Gastroesophageal sphincter (tissue), 4 donors: ENCODE measurements at regions not wholly inside any gene's neighbourhood (a gene's known extent, or its start where the extent isn't known, plus 50 kb on each side); places are given as distances from the start of the nearest gene placed in this dataset.

Experiments
- ATAC-seq: fragments of 150-250 bp; one replicate; pipeline ENCODE4 v1.9.1; 2016; ENCODE audit warnings: mild to moderate bottlenecking, moderate library complexity
- H3K27ac ChIP-seq, 4 donors: fragments of 200-600 bp; sonication (generic) in 3 of 4; 1 replicate in 3 of 4; 2 replicates in 1 of 4; pipeline ENCODE4 v1.5.1; 2016 to 2019
- H3K27me3 ChIP-seq: fragments of 200-600 bp; sonication (generic); one replicate; pipeline ENCODE4 v1.5.1; 2019
- H3K36me3 ChIP-seq, 2 donors: fragments of 200-600 bp; sonication (generic); one replicate each; pipeline ENCODE4 v1.5.1; 2019; ENCODE audit warnings: control low read depth in 1 of 2
- H3K4me1 ChIP-seq, 3 donors: fragments of 200-600 bp; sonication (generic); 1 replicate in 2 of 3; 2 replicates in 1 of 3; pipeline ENCODE4 v1.5.1; 2016 to 2019; ENCODE audit warnings: control low read depth in 2 of 3
- H3K4me3 ChIP-seq, 2 donors: fragments of 200-600 bp; sonication (generic); one replicate each; pipeline ENCODE4 v1.5.1; 2019; ENCODE audit warnings: mild to moderate bottlenecking in 1 of 2, moderate library complexity in 1 of 2
- H3K9me3 ChIP-seq, 3 donors: fragments of 200-600 bp; sonication (generic); one replicate each; pipeline ENCODE4 v1.5.1; 2017 to 2019; ENCODE audit warnings: control low read depth in 2 of 3
- CTCF ChIP-seq, 4 experiments: fragments of 200-600 bp in 2 of 4; fragments of 450-650 bp in 2 of 4; sonication (generic) in 1 of 4; IDR thresholded peaks; one replicate each; pipeline ENCODE4 v1.5.1; 2017 to 2019; ENCODE audit warnings: antibody characterized with exemption in 4 of 4, mild to moderate bottlenecking in 2 of 4, moderate library complexity in 2 of 4
- EP300 ChIP-seq: sonication (generic); formaldehyde crosslinking; IDR thresholded peaks from one replicate; pipeline ENCODE4 v1.6.1; 2017; ENCODE audit warnings: antibody characterized with exemption, mild to moderate bottlenecking
- POLR2A ChIP-seq, 2 donors: fragments of 450-650 bp; IDR thresholded peaks; one replicate each; pipeline ENCODE4 v1.6.1; 2017; ENCODE audit warnings: antibody characterized with exemption in 2 of 2, mild to moderate bottlenecking in 2 of 2, moderate library complexity in 1 of 2
- POLR2AphosphoS5 ChIP-seq: sonication (generic); formaldehyde crosslinking; IDR thresholded peaks from one replicate; pipeline ENCODE4 v1.6.1; 2017; ENCODE audit warnings: antibody characterized with exemption
- WGBS, 2 donors: methylation state at CpG; one replicate each; pipeline ENCODE4 v1.1.5; 2018; ENCODE audit warnings: low coverage in 1 of 2; 5-methylcytosine and 5-hydroxymethylcytosine counted together

- H3K9me3 ChIP-seq = no peaks in the 10 kb centered on the region
- WGBS, 2 donors = 84 to 90% methylated on average over 3 to 5 of the region's 5 CpGs
- ATAC-seq = no peak
These were observed 192.8 kb upstream of the APCDD1 start for GRCh38 chr18:10261344-10262276.

GRCh38 chr18:10262566-10262965 is 191.9 kb upstream of the APCDD1 start:
- Histone ChIP-seq H3K27me3 (no peaks in the 10 kb centered on the region), H3K9me3 (no peaks in the 10 kb centered on the region), H3K36me3 (no peaks in the 10 kb centered on the region), H3K27ac (no peak overlapping the region), H3K4me1 (no peaks in the 10 kb centered on the region), H3K4me3 (no peak overlapping the region)
- TF ChIP-seq CTCF (IDR thresholded peaks at IDR 0.05) (no peak), POLR2A (IDR thresholded peaks at IDR 0.05) (no peak), EP300 (no peak), POLR2AphosphoS5 (no peak)
- 84 to 89% methylated on average over 9 of the region's 9 CpGs for WGBS, 2 donors
- ATAC-seq = no peak

More at GRCh38 chr18:10261344-10262276, 192.8 kb upstream of the APCDD1 start:
- no peak overlapping the region for H3K4me3 ChIP-seq
- H3K27me3 ChIP-seq = no peaks in the 10 kb centered on the region
- H3K27ac ChIP-seq = no peak overlapping the region
- H3K4me1 ChIP-seq = no peaks in the 10 kb centered on the region
- H3K36me3 ChIP-seq = no peaks in the 10 kb centered on the region
- TF ChIP-seq CTCF (IDR thresholded peaks at IDR 0.05) (no peak), POLR2AphosphoS5 (no peak), EP300 (no peak), POLR2A (IDR thresholded peaks at IDR 0.05) (no peak)

- Histone ChIP-seq H3K4me3 (no peak overlapping the region), H3K27ac (no peak overlapping the region), H3K36me3 (no peaks in the 10 kb centered on the region), H3K9me3 (no peaks in the 10 kb centered on the region), H3K27me3 (no peaks in the 10 kb centered on the region), H3K4me1 (peaks cover 0 to 8% (median 5%) of the 10 kb centered on the region in 3 donors)
- no peak for TF ChIP-seq POLR2A (IDR thresholded peaks at IDR 0.05)
- TF ChIP-seq CTCF (IDR thresholded peaks at IDR 0.05) = no peak
- TF ChIP-seq POLR2AphosphoS5 = no peak
- TF ChIP-seq EP300 = no peak
- 100% methylated on average over 7 of the region's 7 CpGs; no CpG with 5 or more reads in 1 of the 2 donors for WGBS, 2 donors
- ATAC-seq = no peak
These were observed 190.2 kb upstream of the APCDD1 start for GRCh38 chr18:10264260-10264659.

- Histone ChIP-seq H3K36me3 (no peaks in the 10 kb centered on the region), H3K27ac (no peak overlapping the region), H3K4me1 (peaks cover 5 to 23% (median 6%) of the 10 kb centered on the region in 3 donors), H3K9me3 (no peaks in the 10 kb centered on the region), H3K4me3 (no peak overlapping the region), H3K27me3 (no peaks in the 10 kb centered on the region)
- 71 to 79% methylated on average over 5 to 6 of the region's 6 CpGs for WGBS, 2 donors
- no peak for TF ChIP-seq CTCF (IDR thresholded peaks at IDR 0.05)
- TF ChIP-seq POLR2AphosphoS5 = no peak
- no peak for TF ChIP-seq POLR2A (IDR thresholded peaks at IDR 0.05)
- no peak for TF ChIP-seq EP300
- ATAC-seq = no peak
These were observed 188.7 kb upstream of the APCDD1 start for GRCh38 chr18:10265560-10266333.
